ENCODE measurements at regions not wholly inside any gene's neighbourhood (a gene's known extent, or its start where the extent isn't known, plus 50 kb on each side); places are given as distances from the start of the nearest gene placed in this dataset.
A peak's percentile ranks its signal among the peaks of the same experiment; 100 is the strongest.

GRCh38 chr10:4677296-4678021 is 148.5 kb upstream of the AKR1E2 start:
- no peaks in the 10 kb centered on the region for H3K9me3 Mint-ChIP-seq
- no peak overlapping the region for H3K4me3 Mint-ChIP-seq
- H3K27me3 Mint-ChIP-seq = peaks cover 6% of the 10 kb centered on the region
- no peak overlapping the region for H3K27ac Mint-ChIP-seq
- H3K36me3 Mint-ChIP-seq (ENCODE audit: low read depth) = no peaks in the 10 kb centered on the region
- intact Hi-C loops (cut with micrococcal nuclease) = no loop called here
- no peaks in the 10 kb centered on the region for H3K4me1 Mint-ChIP-seq (ENCODE audit: low read depth)

GRCh38 chr10:4676566-4676965 is 149.4 kb upstream of the AKR1E2 start:
- Mint-ChIP-seq H3K27me3 (peaks cover 6% of the 10 kb centered on the region), H3K27ac (no peak overlapping the region), H3K36me3 (ENCODE audit: low read depth) (no peaks in the 10 kb centered on the region), H3K4me1 (ENCODE audit: low read depth) (no peaks in the 10 kb centered on the region), H3K9me3 (no peaks in the 10 kb centered on the region), H3K4me3 (no peak overlapping the region)
- intact Hi-C loops (cut with micrococcal nuclease) = no loop called here

DNA sequence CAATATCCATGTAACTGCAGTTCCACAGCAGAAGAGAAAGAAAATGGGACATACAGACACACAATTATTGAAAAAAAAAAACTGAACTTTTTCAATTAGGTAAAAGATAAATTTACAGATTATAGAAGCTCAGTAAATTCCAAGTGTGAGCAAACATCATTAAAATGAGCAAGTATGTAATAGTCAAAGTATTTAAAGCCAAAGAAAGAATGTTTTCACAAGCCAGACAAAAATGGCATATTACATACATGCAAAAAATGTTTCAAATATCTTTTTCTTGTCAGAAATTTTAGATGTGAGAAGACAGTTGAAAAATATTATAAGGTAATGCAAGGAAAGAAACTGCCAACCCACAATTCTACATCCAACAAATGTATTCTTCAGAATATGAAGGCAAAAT is 150.2 kb upstream of the AKR1E2 start:
- intact Hi-C loops (cut with micrococcal nuclease) = no loop called here
- no peaks in the 10 kb centered on the region for H3K4me1 Mint-ChIP-seq (ENCODE audit: low read depth)

GRCh38 chr10:4673279-4674040 is 152.5 kb upstream of the AKR1E2 start:
- Mint-ChIP-seq H3K4me1 (ENCODE audit: low read depth) (no peaks in the 10 kb centered on the region), H3K4me3 (no peak overlapping the region), H3K9me3 (peaks cover 18% of the 10 kb centered on the region), H3K36me3 (ENCODE audit: low read depth) (no peaks in the 10 kb centered on the region), H3K27me3 (peaks cover 8% of the 10 kb centered on the region), H3K27ac (no peak overlapping the region)
- intact Hi-C loops (cut with micrococcal nuclease) = no loop called here

More for the DNA sequence above, 150.2 kb upstream of the AKR1E2 start:
- peaks cover 6% of the 10 kb centered on the region for H3K27me3 Mint-ChIP-seq
- no peak overlapping the region for H3K4me3 Mint-ChIP-seq
- H3K36me3 Mint-ChIP-seq (ENCODE audit: low read depth) = no peaks in the 10 kb centered on the region
- no peaks in the 10 kb centered on the region for H3K9me3 Mint-ChIP-seq
- no peak overlapping the region for H3K27ac Mint-ChIP-seq

GRCh38 chr10:4672201-4672600 is 153.8 kb upstream of the AKR1E2 start:
- H3K9me3 Mint-ChIP-seq = peaks cover 18% of the 10 kb centered on the region
- H3K27me3 Mint-ChIP-seq = peaks cover 8% of the 10 kb centered on the region
- no peak overlapping the region for H3K27ac Mint-ChIP-seq
- no peak overlapping the region for H3K4me3 Mint-ChIP-seq
- H3K36me3 Mint-ChIP-seq (ENCODE audit: low read depth) = no peaks in the 10 kb centered on the region
- intact Hi-C loops (cut with micrococcal nuclease) = no loop called here
- no peaks in the 10 kb centered on the region for H3K4me1 Mint-ChIP-seq (ENCODE audit: low read depth)

GRCh38 chr10:4671451-4672145 is 154.4 kb upstream of the AKR1E2 start:
- no peaks in the 10 kb centered on the region for H3K4me1 Mint-ChIP-seq (ENCODE audit: low read depth)
- H3K4me3 Mint-ChIP-seq = no peak overlapping the region
- intact Hi-C loops (cut with micrococcal nuclease) = no loop called here
- peaks cover 18% of the 10 kb centered on the region for H3K9me3 Mint-ChIP-seq
- no peaks in the 10 kb centered on the region for H3K36me3 Mint-ChIP-seq (ENCODE audit: low read depth)
- H3K27me3 Mint-ChIP-seq = peaks cover 8% of the 10 kb centered on the region
- H3K27ac Mint-ChIP-seq = no peak overlapping the region

GRCh38 chr10:4670737-4671136 is 155.3 kb upstream of the AKR1E2 start:
- Mint-ChIP-seq H3K36me3 (ENCODE audit: low read depth) (no peaks in the 10 kb centered on the region), H3K27me3 (peaks cover 4% of the 10 kb centered on the region), H3K9me3 (peaks cover 18% of the 10 kb centered on the region), H3K27ac (no peak overlapping the region), H3K4me1 (ENCODE audit: low read depth) (no peaks in the 10 kb centered on the region), H3K4me3 (no peak overlapping the region)
- intact Hi-C loops (cut with micrococcal nuclease) = no loop called here

GRCh38 chr10:4669585-4669984 is 156.4 kb upstream of the AKR1E2 start:
- Mint-ChIP-seq H3K27ac (no peak overlapping the region), H3K9me3 (peaks cover 18% of the 10 kb centered on the region)
- intact Hi-C loops (cut with micrococcal nuclease) = no loop called here

GRCh38 chr10:4663162-4663992 is 162.6 kb upstream of the AKR1E2 start:
- H3K27me3 Mint-ChIP-seq = peaks cover 14% of the 10 kb centered on the region
- no peak overlapping the region for H3K4me3 Mint-ChIP-seq
- no peaks in the 10 kb centered on the region for H3K4me1 Mint-ChIP-seq (ENCODE audit: low read depth)
- intact Hi-C loops (cut with micrococcal nuclease) = loop anchor here (5.0 kb wide), 1 partner anchor 266 kb away; no protein-coding TSS in a partner anchor
- no peak overlapping the region for H3K27ac Mint-ChIP-seq
- no peaks in the 10 kb centered on the region for H3K9me3 Mint-ChIP-seq
- no peaks in the 10 kb centered on the region for H3K36me3 Mint-ChIP-seq (ENCODE audit: low read depth)

More at GRCh38 chr10:4669585-4669984, 156.4 kb upstream of the AKR1E2 start:
- no peak overlapping the region for H3K4me3 Mint-ChIP-seq
- peaks cover 2% of the 10 kb centered on the region for H3K27me3 Mint-ChIP-seq
- no peaks in the 10 kb centered on the region for H3K4me1 Mint-ChIP-seq (ENCODE audit: low read depth)
- H3K36me3 Mint-ChIP-seq (ENCODE audit: low read depth) = no peaks in the 10 kb centered on the region

DNA sequence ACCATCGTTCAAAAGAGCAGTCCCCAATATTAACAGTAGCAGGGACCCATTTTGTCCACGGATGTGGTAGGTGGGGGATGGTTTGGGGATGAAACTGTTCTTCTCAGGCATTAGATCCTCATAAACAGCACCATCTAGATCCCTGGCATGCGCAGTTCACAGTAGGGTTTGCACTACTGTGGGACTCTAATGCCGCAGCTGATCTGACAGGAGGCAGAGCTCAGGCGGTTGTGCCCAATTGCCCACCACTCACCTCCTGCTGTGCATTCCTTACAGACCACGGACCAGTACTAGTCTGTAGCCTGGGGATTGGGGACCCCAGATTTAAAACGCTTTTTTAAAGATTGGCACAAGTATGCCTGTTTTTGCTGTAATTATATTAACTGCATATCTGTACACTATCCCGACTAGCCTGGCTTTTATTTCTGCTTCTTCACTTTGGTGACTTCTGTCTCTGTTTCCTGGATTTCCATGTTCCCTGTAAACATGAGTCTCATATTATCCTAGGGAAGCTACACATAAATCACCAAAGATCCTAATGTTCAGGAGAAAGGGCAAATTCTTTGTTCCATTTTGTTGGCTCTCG is 163.3 kb upstream of the AKR1E2 start:
- no peaks in the 10 kb centered on the region for H3K4me1 Mint-ChIP-seq (ENCODE audit: low read depth)
- intact Hi-C loops (cut with micrococcal nuclease) = loop anchor here (5.0 kb wide), 1 partner anchor 265 kb away; no protein-coding TSS in a partner anchor
- H3K4me3 Mint-ChIP-seq = no peak overlapping the region
- H3K27me3 Mint-ChIP-seq = peaks cover 14% of the 10 kb centered on the region
- H3K27ac Mint-ChIP-seq = no peak overlapping the region
- H3K9me3 Mint-ChIP-seq = no peaks in the 10 kb centered on the region
- H3K36me3 Mint-ChIP-seq (ENCODE audit: low read depth) = no peaks in the 10 kb centered on the region

DNA sequence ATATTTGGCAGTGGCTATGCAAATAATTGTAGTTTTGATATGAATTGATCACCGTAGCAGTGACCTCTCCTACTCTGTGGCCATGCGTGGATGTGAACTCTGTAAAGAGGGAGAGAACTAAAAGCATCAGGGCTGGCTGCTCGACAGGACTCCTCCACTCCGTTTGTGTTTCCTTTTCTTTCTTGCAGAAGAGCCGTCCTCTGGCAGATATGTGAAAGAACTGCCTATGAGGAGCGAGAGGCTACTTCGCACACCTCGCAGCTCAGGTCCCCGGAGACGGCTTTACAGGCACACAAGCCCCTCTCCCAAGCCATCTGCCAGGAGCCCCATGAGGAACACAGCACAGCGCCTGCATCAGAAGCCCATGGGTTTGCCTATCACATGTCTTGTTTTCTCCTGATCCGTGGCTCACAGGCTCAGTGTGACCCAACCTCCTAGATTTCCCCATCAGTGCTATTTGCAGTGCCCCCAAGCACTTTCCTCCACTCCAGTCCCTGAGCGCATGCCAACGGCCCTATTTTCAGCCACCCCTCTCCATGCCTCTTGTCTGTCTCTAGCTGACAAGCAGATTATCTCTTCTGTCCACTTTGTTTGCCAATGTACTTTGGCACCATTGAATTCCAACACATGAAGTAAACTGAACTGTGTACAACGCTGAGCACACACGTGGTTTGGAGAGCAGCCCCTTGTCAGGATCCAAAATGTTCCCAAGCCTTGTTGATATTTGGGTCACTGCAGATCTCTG is 164.3 kb upstream of the AKR1E2 start:
- intact Hi-C loops (cut with micrococcal nuclease) = loop anchor here (5.0 kb wide), 1 partner anchor 264 kb away; no protein-coding TSS in a partner anchor
- Mint-ChIP-seq H3K9me3 (no peaks in the 10 kb centered on the region), H3K36me3 (ENCODE audit: low read depth) (no peaks in the 10 kb centered on the region), H3K27ac (peak overlapping the region; percentile 7), H3K4me3 (no peak overlapping the region), H3K4me1 (ENCODE audit: low read depth) (no peaks in the 10 kb centered on the region), H3K27me3 (peaks cover 14% of the 10 kb centered on the region)

DNA sequence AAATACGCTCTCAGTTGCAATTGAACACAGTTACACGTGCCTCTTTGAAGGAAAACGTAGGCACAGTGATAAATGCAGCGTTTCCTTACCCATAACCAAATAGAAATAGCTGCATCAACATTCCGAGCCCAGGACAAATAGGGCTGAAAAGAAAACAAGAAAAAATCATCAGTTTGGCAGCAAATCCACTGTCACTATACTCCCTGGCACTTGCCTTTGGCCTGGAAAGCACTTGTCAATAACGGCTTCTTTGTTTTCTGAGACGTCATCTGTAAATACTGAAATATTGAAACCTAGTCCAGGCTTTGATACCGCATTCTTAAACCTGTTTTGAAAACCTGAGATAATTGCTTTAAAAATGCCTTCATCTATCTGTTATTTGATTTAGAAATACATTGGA is 167.2 kb upstream of the AKR1E2 start:
- Mint-ChIP-seq H3K9me3 (no peaks in the 10 kb centered on the region), H3K27ac (no peak overlapping the region), H3K36me3 (ENCODE audit: low read depth) (no peaks in the 10 kb centered on the region), H3K27me3 (peaks cover 14% of the 10 kb centered on the region), H3K4me3 (no peak overlapping the region), H3K4me1 (ENCODE audit: low read depth) (no peaks in the 10 kb centered on the region)
- intact Hi-C loops (cut with micrococcal nuclease) = loop anchor here (5.0 to 10.0 kb wide), 3 partner anchors 106 to 326 kb away; no protein-coding TSS in a partner anchor
